Hindlimb muscle (tissue), 1 donor: ENCODE measurements at regions not wholly inside any gene's neighbourhood (a gene's known extent, or its start where the extent isn't known, plus 50 kb on each side); places are given as distances from the start of the nearest gene placed in this dataset.
"Not testable (repeated sequence)": the region's sequence is repeated elsewhere in the genome, so short reads cannot be mapped to it uniquely, and the experiment has no call there.

Experiments
- DNase-seq: peaks from one replicate; pipeline ENCODE4 v3.0.0-alpha.2; 2013

- no peak for DNase-seq
Measured at GRCh38 chr2:2921011-2921720, 456.5 kb downstream of the EIPR1 start.

- no peak for DNase-seq
Measured at GRCh38 chr2:2919574-2920365, 457.8 kb downstream of the EIPR1 start.

- no peak for DNase-seq
Measured at GRCh38 chr2:2919026-2919425, 458.6 kb downstream of the EIPR1 start.

DNA sequence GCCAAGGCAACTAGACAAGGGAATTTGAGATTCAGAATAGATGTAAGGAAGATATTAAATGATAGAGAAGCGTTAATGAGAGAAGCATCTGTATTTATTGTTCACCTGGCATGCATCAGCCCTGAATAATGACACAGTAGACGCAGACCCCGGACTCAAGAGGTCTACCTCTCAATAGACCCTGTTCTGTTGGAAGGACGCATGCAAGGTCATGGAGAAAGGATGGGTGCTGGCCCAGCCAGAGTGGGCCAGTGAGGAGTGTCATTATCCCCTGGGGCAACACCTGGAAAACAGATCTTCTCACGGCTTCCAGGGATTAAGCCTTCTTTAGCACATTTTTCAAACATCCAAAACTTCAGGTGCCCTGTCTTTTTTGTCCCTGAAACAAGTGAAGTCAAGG is 461.0 kb downstream of the EIPR1 start:
- DNase-seq: no peak

- no peak for DNase-seq
Measured at GRCh38 chr2:2914252-2914651, 463.4 kb downstream of the EIPR1 start.

GRCh38 chr2:2913601-2914120 is 464.0 kb downstream of the EIPR1 start:
- no peak for DNase-seq

DNA sequence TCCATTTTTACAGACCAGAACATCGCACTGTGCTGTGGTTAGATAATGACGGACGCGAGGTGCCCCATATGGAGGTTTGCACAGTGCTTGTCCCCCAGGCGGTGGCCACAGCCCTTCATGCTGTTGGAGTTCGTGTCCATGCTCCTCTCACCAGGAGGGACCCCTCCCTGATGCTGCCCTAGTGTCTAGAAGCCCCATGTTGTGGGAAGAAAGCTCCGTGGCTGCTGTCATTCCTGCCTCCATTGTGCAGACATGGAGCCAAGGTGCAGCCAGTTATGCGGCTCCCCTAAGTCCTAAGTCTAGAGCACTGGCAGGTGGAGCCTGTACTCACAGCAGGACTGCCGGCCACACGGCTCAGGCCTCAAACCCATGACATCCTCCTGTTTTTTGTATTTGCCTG is 464.9 kb downstream of the EIPR1 start:
- DNase-seq: no peak

- no peak for DNase-seq
Measured at GRCh38 chr2:2912293-2912692, 465.3 kb downstream of the EIPR1 start.

DNA sequence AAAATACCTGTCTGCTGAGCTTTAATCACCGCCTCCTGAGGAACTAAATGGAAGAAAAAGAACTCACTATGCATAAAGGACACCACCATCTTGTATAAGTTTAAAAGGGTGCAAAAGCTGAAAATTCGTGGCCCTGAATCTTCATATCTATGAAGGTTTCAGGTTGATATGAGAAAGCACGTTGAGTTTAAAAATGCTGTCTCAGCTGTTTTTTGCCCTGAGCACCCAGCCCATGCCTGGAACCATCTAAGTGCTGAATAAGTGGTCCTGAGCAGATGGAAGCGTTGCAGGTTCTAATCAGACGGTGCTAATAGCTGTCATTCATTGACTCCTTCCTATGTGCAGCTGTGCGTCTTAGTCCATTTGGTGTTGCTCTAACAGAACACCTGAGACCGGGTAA is 467.4 kb downstream of the EIPR1 start:
- no peak for DNase-seq

DNA sequence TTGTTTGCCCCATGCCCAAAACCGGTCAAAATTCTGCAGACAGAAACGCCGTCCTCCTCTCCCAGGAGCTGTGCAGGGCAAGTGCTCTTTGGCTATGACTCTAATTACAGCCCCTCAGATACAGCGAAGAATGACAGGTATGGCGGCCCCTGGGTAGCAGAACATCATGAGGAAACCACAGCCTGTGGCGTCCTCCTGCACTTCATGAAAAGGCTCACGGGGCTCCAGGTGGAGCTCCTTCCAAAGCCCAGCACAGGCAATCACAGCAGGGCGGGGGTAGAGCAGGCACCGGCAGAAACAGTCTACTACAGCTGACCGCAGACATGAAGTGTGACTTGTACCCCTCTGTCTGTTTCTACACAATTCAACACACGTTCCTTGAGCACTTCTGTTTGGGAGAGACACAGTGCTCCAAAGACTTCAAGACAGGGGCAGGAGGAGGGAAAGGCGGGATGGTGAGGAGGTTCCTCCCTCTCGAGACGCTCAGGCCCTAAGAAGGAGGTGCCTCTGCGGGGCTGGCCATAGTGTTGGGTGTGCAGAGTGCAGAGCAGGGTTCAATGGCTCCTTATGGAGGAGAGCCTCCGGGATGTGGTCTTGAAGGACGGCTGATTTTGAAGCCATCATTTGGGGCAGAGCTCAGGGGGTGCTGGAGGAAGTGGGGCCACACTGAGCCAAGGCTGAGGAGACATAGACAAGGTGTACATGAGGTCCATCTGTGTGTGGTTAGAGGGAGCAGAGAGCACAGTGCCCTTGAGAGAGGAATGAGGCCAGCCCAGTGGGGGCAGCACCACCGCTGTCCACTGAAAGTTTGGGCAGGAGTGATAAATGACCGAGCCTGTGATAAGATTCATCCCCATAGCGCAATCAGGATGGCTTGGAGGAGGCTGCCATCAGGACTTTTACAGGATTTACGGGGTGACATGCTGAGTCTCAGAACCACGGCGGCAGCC is 468.3 kb downstream of the EIPR1 start:
- DNase-seq: no peak

GRCh38 chr2:2906091-2906490 is 471.5 kb downstream of the EIPR1 start:
- no peak for DNase-seq

GRCh38 chr2:2904721-2905350 is 472.8 kb downstream of the EIPR1 start:
- DNase-seq: no peak

DNA sequence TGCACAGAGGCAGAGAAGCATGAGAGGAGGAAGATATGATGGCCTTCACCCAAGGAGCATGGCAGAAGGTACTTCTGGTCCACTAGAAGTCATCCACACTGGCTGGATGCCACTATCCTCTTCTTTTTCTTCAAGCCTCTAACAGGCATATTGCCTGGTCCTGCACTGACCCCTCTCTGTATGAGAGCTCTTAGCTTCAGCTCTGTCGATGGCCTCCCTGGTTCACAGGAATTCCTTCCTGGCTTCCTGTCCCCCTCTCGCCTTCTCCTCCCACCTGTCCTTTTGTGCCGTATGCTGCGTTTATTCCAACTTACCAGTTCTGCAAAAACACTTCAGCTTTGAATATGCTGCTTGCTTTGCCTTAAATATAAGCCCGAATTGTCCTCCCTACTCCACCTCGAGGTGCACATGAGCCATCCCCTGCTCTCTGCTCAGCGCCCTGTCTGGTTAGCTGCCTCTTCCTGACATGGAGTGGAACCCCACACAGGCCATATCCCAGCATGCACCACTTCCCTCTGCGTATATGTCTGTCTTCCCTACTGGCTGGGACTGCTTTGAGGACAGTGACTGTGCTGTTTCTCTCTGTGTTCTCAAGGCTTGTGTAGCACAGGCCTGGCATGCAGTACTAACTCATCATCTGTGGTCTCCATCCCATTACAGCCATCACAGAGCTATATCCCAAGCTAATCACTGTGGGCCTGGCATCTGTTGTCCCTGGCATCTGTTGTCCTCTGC is 474.9 kb downstream of the EIPR1 start:
- DNase-seq: no peak

- no peak for DNase-seq
Measured at GRCh38 chr2:2901384-2902345, 476.0 kb downstream of the EIPR1 start.

DNA sequence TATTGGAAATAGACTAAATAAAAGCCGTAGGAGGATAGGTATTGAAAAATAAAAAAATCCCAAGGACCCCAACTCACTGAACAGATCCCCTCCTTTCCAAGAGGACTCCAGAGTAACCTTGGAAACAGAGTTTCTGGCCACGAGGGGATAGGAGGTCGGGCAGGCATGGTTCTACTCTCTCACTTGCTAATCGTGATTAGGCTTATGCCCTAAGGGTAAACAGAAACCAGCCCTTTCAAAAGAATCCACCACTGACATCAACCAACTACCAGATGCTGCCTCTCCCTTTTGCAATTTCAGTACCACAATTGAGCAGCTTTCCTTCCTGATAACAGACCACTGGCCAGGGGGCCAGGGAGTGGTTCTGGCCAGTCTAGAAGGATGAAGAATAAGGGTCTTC is 477.8 kb downstream of the EIPR1 start:
- no peak for DNase-seq

GRCh38 chr2:2898744-2899143 is 478.9 kb downstream of the EIPR1 start:
- no peak for DNase-seq

DNA sequence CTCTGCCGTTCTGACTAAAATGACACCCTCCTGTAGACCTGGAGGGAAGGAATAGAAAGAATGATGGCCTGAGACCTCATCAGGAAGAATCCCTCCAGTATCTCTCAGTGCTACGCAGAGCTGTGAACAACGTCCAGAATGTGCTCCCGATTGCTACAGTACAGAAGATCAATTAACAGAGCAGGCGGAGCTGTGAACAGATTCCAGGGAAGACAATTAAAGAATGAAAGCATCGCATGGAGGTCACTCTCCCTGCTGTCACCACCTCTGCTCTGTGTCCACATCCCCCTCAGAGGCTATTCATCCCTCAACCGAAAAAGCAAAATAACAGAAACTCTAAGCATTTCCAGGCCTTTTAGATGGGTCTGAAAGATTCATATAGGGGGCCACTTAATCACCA is 481.0 kb downstream of the EIPR1 start:
- DNase-seq: no peak

GRCh38 chr2:2896011-2896410 is 481.6 kb downstream of the EIPR1 start:
- no peak for DNase-seq

GRCh38 chr2:2894011-2894410 is 483.6 kb downstream of the EIPR1 start:
- DNase-seq: not testable (repeated sequence)

DNA sequence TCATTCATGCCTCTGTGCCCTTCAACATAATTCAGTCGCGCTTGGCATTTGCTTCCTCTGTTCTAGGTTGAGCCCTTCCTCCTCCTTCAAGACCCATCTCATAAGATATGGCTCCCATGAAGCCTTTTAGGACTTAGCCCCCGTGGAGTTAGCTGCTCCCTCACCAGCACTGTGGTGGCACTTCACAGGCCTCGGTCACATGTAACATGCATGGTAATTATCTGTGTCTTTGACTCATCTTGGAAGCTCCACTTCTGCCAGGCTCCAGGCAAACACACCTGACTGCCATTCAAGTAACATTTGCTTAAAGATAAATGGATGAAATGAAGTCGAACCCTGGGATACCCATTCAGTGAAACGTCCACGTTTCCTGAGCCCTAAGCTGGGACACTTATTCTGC is 484.7 kb downstream of the EIPR1 start:
- DNase-seq: no peak
